Stimulated activated CD8-positive, alpha-beta memory T cell treated with anti-CD3 and anti-CD28 coated beads, Interleukin-15, amount 100 ng/mL, for 48 hours (primary cell): ENCODE measurements at regions not wholly inside any gene's neighbourhood (a gene's known extent, or its start where the extent isn't known, plus 50 kb on each side); places are given as distances from the start of the nearest gene placed in this dataset.

Source experiments
- DNase-seq, 2 donors: peaks; one replicate each; pipeline ENCODE4 v3.0.0-alpha.2; 2020; ENCODE audit warnings: low read depth in 2 of 2

- DNase-seq: no peak
These were observed 71.3 kb upstream of the TEX51 start for GRCh38 chr2:126827371-126827770.

GRCh38 chr2:126828051-126828450 lies 70.6 kb upstream of the TEX51 start:
- DNase-seq: no peak

GRCh38 chr2:126828491-126828890 lies 70.2 kb upstream of the TEX51 start:
- DNase-seq: no peak

GRCh38 chr2:126831234-126832005 lies 67.3 kb upstream of the TEX51 start:
- no peak for DNase-seq

- no peak for DNase-seq
These were observed 66.7 kb upstream of the TEX51 start for GRCh38 chr2:126832014-126832413.

GRCh38 chr2:126832757-126833156 lies 65.9 kb upstream of the TEX51 start:
- no peak for DNase-seq

- no peak for DNase-seq
These were observed 64.6 kb upstream of the TEX51 start for GRCh38 chr2:126834006-126834659.

- DNase-seq: no peak
These were observed 63.4 kb upstream of the TEX51 start for GRCh38 chr2:126835261-126835660.

GRCh38 chr2:126835831-126836230 lies 62.9 kb upstream of the TEX51 start:
- DNase-seq: no peak

- no peak for DNase-seq
These were observed 61.7 kb upstream of the TEX51 start for GRCh38 chr2:126836761-126837679.

- DNase-seq: no peak
These were observed 60.5 kb upstream of the TEX51 start for GRCh38 chr2:126837966-126838715.

GRCh38 chr2:126838716-126838985 lies 60.0 kb upstream of the TEX51 start:
- no peak for DNase-seq

- no peak for DNase-seq
These were observed 58.9 kb upstream of the TEX51 start for GRCh38 chr2:126839796-126840195.

GRCh38 chr2:126843081-126843480 lies 55.6 kb upstream of the TEX51 start:
- DNase-seq: no peak

GRCh38 chr2:126846241-126846640 lies 52.4 kb upstream of the TEX51 start:
- DNase-seq: no peak
